LNCAP (cell line): ENCODE measurements at regions not wholly inside any gene's neighbourhood (a gene's known extent, or its start where the extent isn't known, plus 50 kb on each side); places are given as distances from the start of the nearest gene placed in this dataset.

Experiments used
- CTCF ChIP-seq: fragments of 450-650 bp; IDR thresholded peaks from 2 replicates; pipeline ENCODE4 v1.5.1; 2017; ENCODE audit warnings: mild to moderate bottlenecking

GRCh38 chr2:221775096-221775495 is 203.0 kb upstream of the EPHA4 start:
- no peak for TF ChIP-seq CTCF

- no peak for TF ChIP-seq CTCF
Observed at GRCh38 chr2:221774136-221774535, 202.0 kb upstream of the EPHA4 start.

GRCh38 chr2:221771297-221771696 is 199.2 kb upstream of the EPHA4 start:
- no peak for TF ChIP-seq CTCF

- TF ChIP-seq CTCF: no peak
Observed at GRCh38 chr2:221767106-221768012, 195.3 kb upstream of the EPHA4 start.

- TF ChIP-seq CTCF: no peak
Observed at GRCh38 chr2:221762496-221762895, 190.4 kb upstream of the EPHA4 start.

- no peak for TF ChIP-seq CTCF
Observed at GRCh38 chr2:221761260-221761659, 189.2 kb upstream of the EPHA4 start.

GRCh38 chr2:221758076-221758475 is 186.0 kb upstream of the EPHA4 start:
- TF ChIP-seq CTCF: no peak
